ENCODE measurements at regions not wholly inside any gene's neighbourhood (a gene's known extent, or its start where the extent isn't known, plus 50 kb on each side); places are given as distances from the start of the nearest gene placed in this dataset.

GRCh38 chr9:111730937-111731567, 63.7 kb downstream of the SHOC1 start:
- no peak overlapping the region for H3K27ac ChIP-seq (ENCODE audit: low read depth in 2 of 2, low read length in 1 of 2)
- H3K36me3 ChIP-seq (replicated peaks in 1 of 2; ENCODE audit: control insufficient read depth in 1 of 2, insufficient read depth in 2 of 2, low read length in 1 of 2), result peaks cover 0 to 3% of the 10 kb centered on the region in 2 experiments
- DNase-seq, result no peak
- peaks cover 15% of the 10 kb centered on the region for H3K9me3 ChIP-seq
- no peaks in the 10 kb centered on the region for H3K9me2 ChIP-seq
- H3F3A ChIP-seq (replicated peaks; ENCODE audit: insufficient read depth), result peaks cover 17% of the 10 kb centered on the region
- POLR2A ChIA-PET, result no interaction called here
- H2AFZ ChIP-seq (ENCODE audit: low read depth), result no peak overlapping the region
- H3K9ac ChIP-seq, result no peak overlapping the region
- CTCF ChIA-PET, result interaction anchor here (1.7 kb wide), 1 partner anchor 344 kb away, joined by 3 read pairs; no protein-coding TSS in a partner anchor
- no peaks in the 10 kb centered on the region for H3K79me2 ChIP-seq (ENCODE audit: insufficient read depth)
- H4K20me1 ChIP-seq (ENCODE audit: insufficient read depth), result no peaks in the 10 kb centered on the region
- TF ChIP-seq RCOR1 (IDR thresholded peaks at IDR 0.05; ENCODE audit: low read length), result no peak
- TF ChIP-seq MAX (IDR thresholded peaks at IDR 0.05; ENCODE audit: low read depth), result no peak
- TF ChIP-seq RXRA (IDR thresholded peaks at IDR 0.05; ENCODE audit: borderline replicate concordance, low read depth), result no peak
- TF ChIP-seq USF2 (IDR thresholded peaks at IDR 0.05; ENCODE audit: borderline replicate concordance, low read depth, low read length), result no peak
- H3K27me3 ChIP-seq (ENCODE audit: insufficient read depth), result no peaks in the 10 kb centered on the region
- no peak overlapping the region for H3K4me3 ChIP-seq (ENCODE audit: low read depth in 2 of 2, low read length in 1 of 2)
- no peak overlapping the region for H3K4me2 ChIP-seq
- WGBS (ENCODE audit: low lambda C conversion rate), result 73% methylated on average over 3 of the region's 3 CpGs
- no peaks in the 10 kb centered on the region; a peak in 1 of 4 replicates for H3K4me1 ChIP-seq (ENCODE audit: control insufficient read depth in 1 of 2, insufficient read depth in 2 of 2, low read depth in 1 of 2, low read length in 1 of 2)

DNA sequence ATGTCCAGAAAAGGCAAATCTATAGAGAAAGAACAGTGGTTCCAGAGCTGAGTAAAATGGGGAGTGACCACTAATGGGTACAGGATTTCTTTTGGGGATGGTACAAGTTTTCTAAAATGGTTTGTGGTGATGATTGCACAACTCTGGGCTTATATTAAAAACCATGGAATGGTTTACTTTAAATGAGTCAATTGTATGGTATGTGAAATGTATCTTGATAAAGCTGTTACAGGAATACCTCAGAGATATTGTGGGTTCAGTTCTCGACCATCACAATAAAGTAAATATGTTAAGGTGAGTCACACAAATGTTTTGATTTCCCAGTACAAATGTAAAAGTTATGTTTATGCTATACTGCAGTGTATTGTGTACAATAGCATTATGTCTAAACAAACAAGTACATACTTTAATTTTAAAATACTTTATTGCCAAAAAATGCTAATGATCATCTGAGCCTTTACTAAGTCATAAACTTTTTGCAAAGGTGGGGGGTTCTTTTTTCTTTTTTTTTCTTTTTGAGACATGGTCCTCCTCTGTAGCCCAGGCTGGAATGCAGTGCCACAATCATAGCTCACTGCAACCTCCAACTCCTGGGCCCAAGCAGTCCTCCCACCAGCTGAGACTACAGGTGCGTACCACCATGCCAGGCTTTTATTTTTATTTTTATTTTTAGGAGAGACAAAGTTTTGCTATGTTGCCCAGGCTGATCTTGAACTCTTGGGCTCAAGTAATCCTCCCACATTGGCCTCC, 65.9 kb downstream of the SHOC1 start:
- Histone ChIP-seq H3K9ac (no peak overlapping the region), H3K4me1 (ENCODE audit: control insufficient read depth in 1 of 2, insufficient read depth in 2 of 2, low read depth in 1 of 2, low read length in 1 of 2) (no peaks in the 10 kb centered on the region; a peak in 1 of 4 replicates), H3K9me3 (peaks cover 15% of the 10 kb centered on the region), H3K4me3 (ENCODE audit: low read depth in 2 of 2, low read length in 1 of 2) (no peak overlapping the region), H3K4me2 (no peak overlapping the region), H3K9me2 (no peaks in the 10 kb centered on the region), H3F3A (replicated peaks; ENCODE audit: insufficient read depth) (peaks cover 17% of the 10 kb centered on the region), H3K27ac (ENCODE audit: low read depth in 2 of 2, low read length in 1 of 2) (peak overlapping the region; percentile 9 to 20; a peak in 3 of 4 replicates), H4K20me1 (ENCODE audit: insufficient read depth) (no peaks in the 10 kb centered on the region), H2AFZ (ENCODE audit: low read depth) (no peak overlapping the region), H3K27me3 (ENCODE audit: insufficient read depth) (no peaks in the 10 kb centered on the region), H3K79me2 (ENCODE audit: insufficient read depth) (no peaks in the 10 kb centered on the region), H3K36me3 (replicated peaks in 1 of 2; ENCODE audit: control insufficient read depth in 1 of 2, insufficient read depth in 2 of 2, low read length in 1 of 2) (no peaks in the 10 kb centered on the region)
- DNase-seq, result no peak
- ChIA-PET CTCF (no interaction called here), POLR2A (no interaction called here)
- peak; percentile 89 for TF ChIP-seq TEAD4 (IDR thresholded peaks at IDR 0.05; ENCODE audit: borderline replicate concordance, insufficient read depth)
- TF ChIP-seq FOXM1 (IDR thresholded peaks at IDR 0.05; ENCODE audit: low read depth), result 0 out of 2 replicates have a peak, but pooled peaks have one; percentile 70
- TF ChIP-seq JUND (IDR thresholded peaks at IDR 0.05), result peak; percentile 90
- 0 out of 2 replicates have a peak, but pooled peaks have one; percentile 40 for TF ChIP-seq NFIC (IDR thresholded peaks at IDR 0.05; ENCODE audit: borderline replicate concordance)
- TF ChIP-seq MEF2A (IDR thresholded peaks at IDR 0.05; ENCODE audit: borderline replicate concordance, low read depth), result peak; percentile 40; the same call in 1 of the 2 replicates
- TF ChIP-seq, protein P1, sequence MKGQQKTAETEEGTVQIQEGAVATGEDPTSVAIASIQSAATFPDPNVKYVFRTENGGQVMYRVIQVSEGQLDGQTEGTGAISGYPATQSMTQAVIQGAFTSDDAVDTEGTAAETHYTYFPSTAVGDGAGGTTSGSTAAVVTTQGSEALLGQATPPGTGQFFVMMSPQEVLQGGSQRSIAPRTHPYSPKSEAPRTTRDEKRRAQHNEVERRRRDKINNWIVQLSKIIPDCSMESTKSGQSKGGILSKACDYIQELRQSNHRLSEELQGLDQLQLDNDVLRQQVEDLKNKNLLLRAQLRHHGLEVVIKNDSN (IDR thresholded peaks at IDR 0.05; ENCODE audit: borderline replicate concordance, low read depth), result 0 out of 2 replicates have a peak, but pooled peaks have one; percentile 9
- TF ChIP-seq ELF1 (IDR thresholded peaks at IDR 0.05), result no peak
- peak; percentile 61; the same call in 1 of the 2 replicates for TF ChIP-seq RXRA (IDR thresholded peaks at IDR 0.05; ENCODE audit: borderline replicate concordance, low read depth)
- peak in 1 of 2 experiments; percentile 68; a peak in 1 of 4 replicates for TF ChIP-seq EP300 (IDR thresholded peaks at IDR 0.05; ENCODE audit: borderline replicate concordance in 1 of 2, low read depth in 1 of 2, low read length in 1 of 2)
- no peak for TF ChIP-seq CHD2 (IDR thresholded peaks at IDR 0.05; ENCODE audit: low read length, partially characterized antibody)
- peak; percentile 20; the same call in 1 of the 2 replicates for TF ChIP-seq POLR2AphosphoS5 (IDR thresholded peaks at IDR 0.05; ENCODE audit: low read depth, low read length)
- TF ChIP-seq FOSL2 (IDR thresholded peaks at IDR 0.05; ENCODE audit: borderline replicate concordance, low read depth), result peak; percentile 80
- TF ChIP-seq TCF12 (IDR thresholded peaks at IDR 0.05), result peak; percentile 86
- no peak for TF ChIP-seq FOXJ3 (CRISPR knock-in tag; IDR thresholded peaks at IDR 0.05)
- TF ChIP-seq RFX5 (IDR thresholded peaks at IDR 0.05; ENCODE audit: low read length), result no peak
- no peak for TF ChIP-seq SMC3 (IDR thresholded peaks at IDR 0.05; ENCODE audit: low read depth, low read length)
- no peak for TF ChIP-seq SIN3A (IDR thresholded peaks at IDR 0.05; ENCODE audit: borderline replicate concordance, low read depth, low read length)
- TF ChIP-seq PBX3 (IDR thresholded peaks at IDR 0.05), result peak; percentile 56
- WGBS (ENCODE audit: low lambda C conversion rate), result 47% methylated on average over 2 of the region's 2 CpGs
